NCI-H2171 (cell line): ENCODE measurements at regions not wholly inside any gene's neighbourhood (a gene's known extent, or its start where the extent isn't known, plus 50 kb on each side); places are given as distances from the start of the nearest gene placed in this dataset.
"Not testable (repeated sequence)": the region's sequence is repeated elsewhere in the genome, so short reads cannot be mapped to it uniquely, and the experiment has no call there.

Experiments
- DNase-seq: peaks from one replicate; lab custom pipeline; 2025; lab: John Stamatoyannopoulos, UW

DNA sequence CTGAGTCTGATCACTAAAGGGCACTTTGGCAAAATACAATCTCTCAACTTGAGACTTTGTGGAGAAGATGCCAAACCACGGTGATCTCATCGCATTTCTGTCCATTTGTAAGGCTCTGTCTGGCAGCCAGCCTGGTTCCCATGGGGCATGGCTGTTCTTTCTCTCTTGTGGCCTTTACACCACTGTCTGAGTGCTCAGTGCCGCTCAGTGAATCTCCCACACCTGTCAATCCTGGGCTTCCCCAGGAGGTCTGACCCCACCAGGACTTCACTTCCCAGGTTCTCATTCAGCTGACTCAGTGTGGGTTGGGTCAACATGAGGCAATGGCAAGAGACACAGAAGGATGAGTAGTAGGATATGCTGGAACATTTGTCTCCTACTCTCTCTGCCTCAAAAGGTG, 96.8 kb upstream of the TRIB2 start:
- no peak for DNase-seq

DNA sequence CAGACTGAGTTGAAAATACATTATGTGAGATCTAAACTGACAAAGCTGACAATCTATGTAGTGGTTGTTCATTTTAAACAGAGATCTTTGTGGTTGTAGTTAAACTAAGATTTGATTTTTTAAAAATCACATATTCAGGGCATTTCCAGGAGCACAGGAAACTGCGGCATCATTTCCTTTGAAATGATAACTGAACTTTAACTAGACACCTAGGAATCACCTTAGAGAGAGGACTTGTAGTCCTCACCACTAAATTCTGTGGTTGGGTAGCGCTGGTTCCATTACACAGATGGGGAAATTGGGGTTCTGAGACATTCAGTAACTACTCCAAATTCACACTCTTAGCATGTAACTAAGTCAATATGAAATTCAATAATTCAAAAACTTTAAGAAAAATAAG, 96.0 kb upstream of the TRIB2 start:
- DNase-seq: no peak

DNA sequence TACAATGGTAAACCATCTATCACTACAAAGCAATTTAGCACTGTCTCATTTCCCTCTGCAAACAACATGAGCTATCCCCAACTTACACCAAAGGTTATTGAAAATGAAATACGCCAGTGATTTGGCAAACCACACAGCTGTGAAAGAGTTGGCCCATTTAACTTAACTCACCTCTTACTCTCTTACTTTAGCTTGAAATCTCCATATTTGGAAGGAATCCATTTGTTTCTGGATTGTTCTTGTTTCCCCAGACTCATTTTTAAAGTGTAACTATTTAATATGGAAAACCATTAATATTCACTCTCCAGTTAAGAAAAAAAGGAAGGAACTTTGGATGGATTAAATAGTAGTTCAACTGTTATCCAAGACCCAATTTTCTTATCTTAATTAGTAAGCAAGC, 93.7 kb upstream of the TRIB2 start:
- DNase-seq: no peak

DNA sequence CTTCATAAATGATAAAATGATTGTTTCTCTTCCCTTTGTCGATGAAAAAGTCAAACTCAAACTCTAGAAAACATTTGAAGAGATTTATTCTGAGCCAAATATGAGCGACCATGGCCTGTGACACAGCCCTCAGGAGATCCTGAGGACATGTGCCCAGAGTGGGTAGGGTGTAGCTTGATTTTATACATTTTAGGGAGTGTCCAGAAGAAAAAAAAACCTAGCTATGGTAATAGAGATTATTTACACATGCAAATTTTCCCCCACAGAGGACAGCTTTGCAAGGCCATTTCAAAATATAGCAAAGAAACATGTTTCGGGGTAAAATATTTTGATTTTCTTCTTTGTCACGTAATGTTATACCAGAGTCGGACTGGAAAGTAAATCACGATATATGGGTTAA, 92.4 kb upstream of the TRIB2 start:
- no peak for DNase-seq

DNA sequence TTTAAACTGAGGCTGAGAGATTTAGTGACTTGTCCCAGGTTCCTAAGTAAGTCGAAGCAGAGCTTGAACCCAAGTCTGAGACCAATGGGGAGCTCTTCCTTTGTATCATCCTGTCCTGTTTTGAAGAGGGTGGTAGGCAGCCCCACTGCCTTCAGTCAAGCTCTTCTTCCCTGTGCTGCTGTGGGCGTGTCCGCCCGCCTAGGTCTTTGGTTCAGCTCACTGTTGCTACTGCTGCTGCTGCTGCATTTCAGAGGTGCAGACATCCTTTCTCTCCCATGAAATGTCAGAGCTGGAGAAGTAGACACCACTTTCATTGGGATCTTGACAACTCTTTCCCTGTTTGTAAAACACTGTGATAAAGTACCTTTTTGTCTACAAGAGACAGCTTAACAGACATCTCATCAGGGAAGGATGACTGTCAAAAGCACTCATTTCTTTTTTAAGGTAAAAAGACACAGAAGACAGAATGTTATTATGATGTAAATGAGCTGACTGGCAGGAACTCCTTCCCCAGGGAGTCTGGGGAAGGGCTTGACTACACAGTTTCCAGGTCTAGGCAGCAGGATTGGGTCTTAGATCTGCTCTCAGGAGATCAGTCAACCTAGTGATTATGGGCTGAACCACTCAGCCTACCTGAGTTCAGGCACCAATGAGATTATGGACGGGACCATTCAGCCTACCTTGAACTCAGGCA, 91.7 kb upstream of the TRIB2 start:
- no peak for DNase-seq

DNA sequence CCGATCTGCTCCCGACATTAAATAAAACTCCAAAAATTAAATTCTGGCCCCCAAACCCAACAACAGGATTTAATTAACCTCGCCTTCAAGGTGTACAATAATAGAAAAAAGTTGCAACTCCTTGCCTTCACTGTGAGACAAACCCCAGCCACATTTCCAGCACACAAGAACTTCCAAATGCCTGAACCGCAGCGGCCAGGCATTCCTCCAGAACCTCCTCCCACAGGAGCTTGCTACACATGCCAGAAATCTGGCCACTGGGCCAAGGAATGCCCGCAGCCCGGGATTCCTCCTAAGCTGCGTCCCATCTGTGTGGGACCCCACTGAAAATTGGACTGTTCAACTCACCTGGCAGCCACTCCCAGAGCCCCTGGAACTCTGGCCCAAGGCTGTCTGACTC, 88.2 kb upstream of the TRIB2 start:
- DNase-seq: not testable (repeated sequence)

DNA sequence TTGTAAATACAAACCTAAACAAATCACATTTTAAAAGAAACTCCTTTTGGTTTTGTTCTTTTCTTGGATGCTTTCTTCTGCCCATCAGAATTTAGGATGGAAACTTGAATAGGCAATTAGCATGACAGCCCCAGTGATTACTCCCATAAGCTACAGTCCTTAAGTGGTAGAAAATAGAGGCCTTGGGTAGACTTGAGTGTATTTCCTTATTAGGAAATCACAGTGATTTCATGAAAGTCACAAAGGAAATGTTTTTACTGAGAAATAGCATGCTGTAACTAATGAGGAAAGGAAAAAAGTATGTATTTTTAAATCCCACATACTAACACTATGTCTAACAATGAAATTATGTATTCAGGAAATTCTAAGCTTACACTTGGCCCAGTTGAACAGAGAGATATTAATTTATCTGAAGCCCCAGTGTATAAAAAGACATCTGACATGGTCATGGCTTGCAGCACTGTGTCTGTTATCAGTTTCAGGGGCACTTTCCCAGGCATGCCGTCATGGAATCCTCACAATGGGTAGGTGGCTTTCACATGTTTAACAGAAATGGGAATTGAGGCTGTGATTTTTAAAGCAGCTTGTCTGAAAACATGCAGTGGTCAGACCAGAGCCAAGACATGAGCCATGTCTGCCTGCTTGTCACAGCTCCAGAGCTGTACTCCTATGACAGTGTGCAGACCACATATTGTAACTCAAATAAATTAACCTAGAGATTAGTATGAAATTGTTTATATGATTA, 79.7 kb upstream of the TRIB2 start:
- no peak for DNase-seq

DNA sequence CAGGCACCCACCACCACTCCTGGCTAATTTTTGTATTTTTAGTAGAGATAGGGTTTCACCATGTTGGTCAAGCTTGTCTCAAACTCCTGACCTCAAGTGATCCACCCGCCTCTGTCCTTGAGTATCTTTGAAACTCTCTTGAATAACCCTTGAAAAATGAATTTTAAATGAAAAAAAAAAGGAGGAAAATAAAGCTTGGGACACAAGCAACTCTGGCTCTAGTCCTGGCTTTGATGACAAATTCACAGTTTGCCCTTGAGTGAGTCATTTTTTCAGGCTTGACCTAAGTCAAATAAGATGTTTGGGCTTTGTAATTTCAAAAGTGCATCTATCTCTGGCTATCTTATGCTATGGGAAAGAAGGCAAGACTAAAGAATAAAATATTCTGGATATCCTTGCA, 79.0 kb upstream of the TRIB2 start:
- no peak for DNase-seq

DNA sequence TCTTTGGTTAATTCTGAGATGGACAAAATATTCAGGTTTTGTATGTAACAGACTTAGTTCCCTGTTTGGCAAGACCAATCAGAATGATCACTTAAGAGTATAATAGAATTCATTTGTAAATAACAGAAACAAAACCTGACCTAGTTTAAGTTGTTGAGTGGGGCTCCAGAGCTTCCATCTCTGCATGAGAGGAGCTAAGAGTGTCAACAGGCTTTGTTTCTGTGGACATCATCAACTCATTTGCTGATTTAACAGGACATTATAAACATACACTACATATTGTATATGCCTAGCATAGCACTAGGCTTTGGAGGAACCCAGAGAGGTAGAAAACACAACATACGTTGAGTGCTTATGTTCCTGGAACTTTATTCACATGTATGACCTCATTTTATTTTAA, 75.3 kb upstream of the TRIB2 start:
- DNase-seq: no peak

DNA sequence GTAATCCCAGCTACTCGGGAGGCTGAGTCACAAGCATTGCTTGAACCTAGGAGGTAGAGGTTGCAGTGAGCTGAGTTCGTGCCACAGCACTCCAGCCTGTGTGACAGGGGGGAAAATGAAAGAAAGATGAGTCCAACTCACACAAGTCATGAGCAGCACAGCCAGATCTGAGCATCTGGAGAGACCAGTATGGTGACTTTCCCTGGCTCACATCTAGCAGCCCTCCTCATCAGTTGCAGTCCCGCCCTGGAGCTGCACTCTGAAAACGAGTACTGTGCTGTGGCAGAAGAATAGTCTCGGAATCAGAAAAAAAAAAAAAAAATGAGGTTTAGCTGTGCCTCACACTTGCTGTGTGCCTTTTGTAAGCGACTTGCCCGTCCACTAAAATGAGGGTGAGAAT, 74.4 kb upstream of the TRIB2 start:
- no peak for DNase-seq

DNA sequence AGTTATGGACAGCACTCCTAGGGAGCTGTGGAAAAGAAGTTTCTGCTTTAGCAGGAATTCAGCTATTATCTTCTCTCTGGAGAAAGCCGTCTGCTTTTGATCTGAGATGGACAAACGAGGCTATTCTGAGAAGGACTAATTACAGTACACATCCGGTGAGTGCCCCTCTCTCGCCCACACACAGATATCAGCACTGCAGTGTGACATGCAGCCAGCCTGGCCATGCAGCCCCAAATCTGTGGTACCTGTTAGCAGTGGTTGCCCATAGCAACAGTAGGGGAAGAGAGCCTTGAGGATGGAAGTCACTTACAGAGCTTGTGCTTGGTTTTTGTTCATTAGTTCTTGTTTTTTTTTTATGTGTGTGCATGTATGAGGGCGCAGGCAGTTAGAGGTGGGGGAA, 73.9 kb upstream of the TRIB2 start:
- DNase-seq: no peak

DNA sequence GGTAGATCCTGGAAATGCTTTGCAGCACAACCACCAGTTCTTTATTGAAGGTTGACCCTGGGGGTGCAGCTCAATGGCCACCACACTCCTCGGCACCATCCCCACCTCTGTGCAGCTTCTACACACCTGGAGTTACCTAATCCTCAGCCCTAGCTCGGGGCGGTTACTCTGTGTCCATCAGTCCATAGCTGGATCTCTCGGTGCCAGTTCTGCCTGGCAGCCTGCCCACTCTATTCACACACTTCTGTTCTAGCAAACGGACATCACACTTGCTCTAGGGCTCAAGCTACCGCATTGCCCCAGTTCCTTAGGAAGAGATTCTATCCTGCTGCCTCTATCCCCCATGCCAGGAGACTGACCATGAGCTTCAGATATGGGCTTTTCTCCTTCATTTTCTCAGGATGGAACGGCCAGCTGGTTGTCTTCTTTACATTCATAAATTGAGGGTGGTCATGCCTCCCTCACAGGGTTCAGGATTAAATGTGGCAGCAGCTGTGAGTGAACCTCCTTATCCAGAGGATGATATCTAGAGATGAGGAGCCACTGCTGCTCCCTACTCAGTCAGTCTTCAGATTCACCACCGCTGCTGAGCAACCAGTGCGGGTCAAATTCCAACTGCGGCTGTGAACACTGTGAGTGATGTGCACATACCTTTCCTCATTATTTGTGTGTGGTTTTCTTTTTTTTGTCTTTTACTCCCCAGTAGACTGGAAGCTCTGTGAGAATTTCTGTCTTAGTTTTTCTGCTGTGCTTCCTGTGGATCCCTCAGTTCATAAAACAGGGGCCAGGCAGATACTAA, 66.9 kb upstream of the TRIB2 start:
- DNase-seq: no peak

DNA sequence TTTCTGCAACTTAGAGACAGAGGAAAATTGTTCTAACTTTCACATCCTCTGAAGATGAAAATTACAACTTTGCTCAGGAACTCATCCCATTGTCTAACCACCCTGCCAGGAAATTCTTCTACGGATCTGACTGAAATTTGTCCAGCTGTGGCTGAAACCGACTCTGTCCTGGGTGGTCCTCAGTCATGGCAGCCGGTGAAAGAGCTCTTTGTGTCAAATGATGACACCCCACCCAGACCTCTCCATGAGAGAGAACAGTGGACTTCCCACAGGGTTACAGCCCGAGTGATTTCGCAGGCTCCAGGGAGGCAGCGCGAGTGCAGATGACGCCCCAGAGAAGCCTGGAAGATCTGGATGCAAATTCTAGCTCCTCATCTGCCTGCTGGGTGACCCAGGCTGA, 65.1 kb upstream of the TRIB2 start:
- DNase-seq: no peak

DNA sequence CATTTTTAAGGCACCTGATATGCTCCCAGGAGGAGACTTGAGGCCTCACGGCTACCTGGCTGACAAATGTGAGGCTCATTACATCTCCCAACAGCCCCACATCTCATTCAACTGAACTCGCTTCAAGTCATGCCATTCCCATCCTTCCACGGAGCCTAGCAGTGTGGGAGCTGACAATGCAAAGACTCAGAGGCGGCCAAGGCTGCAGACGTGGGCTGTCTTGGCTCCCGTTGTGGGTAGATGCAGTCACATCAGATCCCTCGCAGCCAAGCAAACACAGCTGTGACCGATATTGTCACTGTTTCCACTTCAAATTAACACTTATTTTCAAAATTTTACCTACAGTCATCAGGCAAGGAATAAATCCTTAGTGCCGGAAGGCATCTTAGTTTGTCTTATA, 64.0 kb upstream of the TRIB2 start:
- DNase-seq: no peak

DNA sequence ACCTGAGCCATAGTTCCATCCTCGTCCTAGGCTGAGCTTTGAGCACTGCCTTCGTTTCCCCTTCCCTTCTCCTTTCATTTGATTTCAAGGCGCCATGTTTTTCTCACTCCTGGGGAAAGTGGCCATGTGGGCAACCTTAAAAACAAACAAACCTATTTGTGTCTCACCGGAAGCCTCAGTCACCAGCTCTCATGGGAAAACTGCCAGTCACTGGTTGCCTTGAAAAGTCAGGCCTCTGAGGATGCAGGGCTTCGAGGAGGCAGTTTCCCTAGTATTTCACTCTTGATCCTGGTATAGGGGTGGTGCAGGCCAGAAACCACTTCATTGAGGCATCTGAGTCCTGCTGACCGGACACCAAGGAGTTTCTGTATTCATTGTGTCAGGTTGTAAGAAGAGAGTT, 59.2 kb upstream of the TRIB2 start:
- no peak for DNase-seq

DNA sequence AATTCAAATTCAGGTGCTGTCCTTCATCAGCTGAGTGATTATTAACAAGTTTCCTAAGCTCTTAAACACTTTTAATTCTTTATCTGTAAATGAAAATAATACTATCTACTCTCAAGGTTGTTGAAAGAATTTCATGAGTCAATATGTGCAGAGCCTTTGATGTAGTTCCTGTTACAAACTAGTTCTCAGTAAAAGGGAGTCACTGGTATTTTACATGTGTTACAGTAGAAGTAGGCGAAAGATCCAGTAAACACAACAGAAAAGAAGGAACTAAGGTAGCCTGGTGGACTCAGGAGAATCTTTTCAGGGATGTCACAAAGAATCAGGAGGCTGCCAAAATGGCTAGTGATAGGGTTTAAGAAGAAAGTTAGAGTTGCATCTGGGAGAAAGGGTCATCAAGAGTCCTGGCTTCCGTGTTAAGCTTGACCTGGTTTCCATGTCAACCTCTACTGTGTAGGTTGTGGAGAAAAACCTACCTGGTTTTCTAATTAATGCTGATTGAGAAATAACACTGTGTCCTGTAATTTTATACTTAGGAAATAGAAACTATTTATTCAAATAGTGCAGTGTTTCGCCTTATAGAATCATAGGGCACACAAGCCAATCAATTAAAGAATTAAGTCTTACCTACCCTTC, 58.3 kb upstream of the TRIB2 start:
- no peak for DNase-seq

DNA sequence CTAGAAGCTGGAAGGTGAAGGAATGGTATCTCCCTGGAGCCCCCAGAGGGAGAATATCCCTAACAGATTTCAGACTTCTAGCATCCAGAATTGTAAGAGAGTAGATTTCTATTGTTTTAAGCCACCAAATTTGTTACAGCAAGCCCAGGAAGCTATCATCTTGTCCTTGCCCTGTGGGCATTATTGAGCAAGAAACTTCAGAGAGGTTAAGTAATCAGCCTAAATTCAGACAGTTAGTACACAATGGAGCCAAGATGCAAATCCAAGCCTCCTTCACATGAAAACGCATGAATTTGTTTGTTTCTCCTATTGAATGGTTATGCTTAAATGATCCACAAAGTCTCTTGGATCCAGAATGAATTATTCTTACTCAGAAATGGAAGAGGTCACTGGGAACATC, 55.2 kb upstream of the TRIB2 start:
- no peak for DNase-seq

DNA sequence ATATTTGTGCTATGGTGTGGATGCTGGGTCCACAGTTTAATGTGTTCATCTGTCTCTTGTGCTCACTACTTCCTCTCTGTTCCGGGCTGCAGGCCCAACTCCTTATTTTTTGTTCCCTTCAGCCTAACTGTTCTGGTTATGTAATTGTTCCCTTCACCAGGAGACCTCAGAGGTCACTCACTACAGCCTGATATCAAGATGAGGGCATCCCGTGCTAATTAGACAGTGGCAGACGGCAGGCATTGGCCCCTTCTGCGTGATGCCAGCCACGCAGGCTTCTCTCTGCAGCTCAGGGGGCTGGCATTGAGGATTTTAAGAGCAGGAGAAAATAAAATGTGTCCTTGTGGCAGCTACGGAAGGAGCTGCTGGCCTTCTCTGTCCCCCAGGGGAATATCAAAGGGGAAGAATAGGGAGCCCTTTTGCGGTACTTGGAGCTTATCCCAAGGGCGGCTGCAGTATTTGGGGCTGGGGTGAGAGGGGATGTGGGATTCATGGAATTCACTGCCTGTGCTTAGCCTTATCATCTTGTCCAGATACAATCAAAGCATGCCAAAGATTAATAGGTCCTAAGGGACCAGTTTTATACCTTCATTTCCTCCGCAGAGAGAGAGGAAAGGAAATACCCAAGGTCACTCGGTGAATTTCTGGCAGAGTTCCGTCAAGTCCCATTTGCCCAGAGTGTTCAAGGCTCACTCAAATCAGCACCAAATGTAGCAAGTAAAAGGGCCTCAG, 53.3 kb upstream of the TRIB2 start:
- no peak for DNase-seq

DNA sequence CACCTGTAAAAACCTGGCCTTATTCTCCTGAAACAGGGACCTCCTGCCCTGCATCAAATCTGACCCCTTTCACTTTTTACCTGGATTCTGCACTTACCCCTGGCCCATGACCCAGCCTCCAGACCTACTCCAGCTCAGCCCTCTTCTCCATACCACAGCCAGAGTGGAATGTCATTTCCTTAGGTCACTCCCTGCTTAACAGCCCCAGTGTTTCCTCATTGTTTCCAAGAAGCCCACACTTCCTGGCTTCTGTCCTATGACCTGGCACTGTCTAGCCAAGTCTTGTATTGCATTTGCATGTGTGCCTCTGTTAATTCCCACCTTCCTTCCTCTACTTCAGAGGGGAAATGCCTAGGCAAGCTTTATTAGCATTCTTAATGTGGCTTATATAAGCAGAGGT, 51.4 kb upstream of the TRIB2 start:
- no peak for DNase-seq

DNA sequence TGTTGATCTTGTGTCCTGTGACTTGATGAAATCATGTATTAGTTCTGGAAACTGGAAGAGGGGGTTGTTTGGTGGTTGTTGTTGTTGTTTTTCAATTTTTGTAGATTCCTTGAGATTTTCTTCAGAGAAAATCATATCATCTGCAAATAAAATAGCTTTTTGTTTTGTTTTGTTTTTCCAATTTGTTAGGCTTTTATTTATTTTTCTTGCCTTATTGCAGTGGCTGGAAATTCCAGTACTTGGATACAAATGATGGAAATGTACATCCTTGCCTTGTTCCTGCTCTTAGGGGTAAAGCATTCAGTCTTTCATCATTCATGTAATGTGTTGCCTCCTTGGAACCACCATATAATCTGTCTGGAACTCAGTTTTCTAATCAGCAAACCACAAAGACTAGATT, 50.3 kb upstream of the TRIB2 start:
- no peak for DNase-seq
